ENCODE measurements at regions not wholly inside any gene's neighbourhood (a gene's known extent, or its start where the extent isn't known, plus 50 kb on each side); places are given as distances from the start of the nearest gene placed in this dataset.

GRCh38 chr5:67623078-67623477, 426.5 kb upstream of the CD180 start:
- Histone ChIP-seq H3K9me3 (ENCODE audit: insufficient read depth, low read depth, low read length) (no peaks in the 10 kb centered on the region), H3K9ac (ENCODE audit: low read length) (no peak overlapping the region), H4K20me1 (ENCODE audit: insufficient read depth, low read length) (no peaks in the 10 kb centered on the region), H3K27ac (ENCODE audit: low read depth, low read length) (no peak overlapping the region), H3K4me2 (ENCODE audit: low read length) (no peak overlapping the region), H3K4me1 (ENCODE audit: insufficient read depth, low read length) (no peaks in the 10 kb centered on the region), H3K79me2 (ENCODE audit: insufficient read depth, low read length) (no peaks in the 10 kb centered on the region), H3K4me3 (ENCODE audit: insufficient read depth, low read depth, low read length) (no peak overlapping the region), H3K27me3 (ENCODE audit: insufficient read depth, low read length) (no peaks in the 10 kb centered on the region), H2AFZ (ENCODE audit: low read depth, low read length) (no peak overlapping the region), H3K36me3 (ENCODE audit: insufficient read depth, low read length) (no peaks in the 10 kb centered on the region)
- H3K4me1 Mint-ChIP-seq (ENCODE audit: low read depth, unreplicated experiment): no peaks in the 10 kb centered on the region
- H3K4me3 Mint-ChIP-seq (ENCODE audit: unreplicated experiment): no peak overlapping the region
- H3K27ac Mint-ChIP-seq (ENCODE audit: unreplicated experiment): no peak overlapping the region
- no peak for DNase-seq (ENCODE audit: low read depth)
- FAIRE-seq: no peak
- peaks cover 5% of the 10 kb centered on the region for H3K9me3 Mint-ChIP-seq (ENCODE audit: unreplicated experiment)
- H3K36me3 Mint-ChIP-seq (ENCODE audit: low read depth, unreplicated experiment): no peaks in the 10 kb centered on the region
- no peaks in the 10 kb centered on the region for H3K27me3 Mint-ChIP-seq (ENCODE audit: low read depth, unreplicated experiment)
- TF ChIP-seq CTCF (IDR thresholded peaks at IDR 0.05; ENCODE audit: insufficient read depth, low read depth, low read length) (no peak), EZH2 (IDR thresholded peaks at IDR 0.05; ENCODE audit: insufficient read depth, low read length) (no peak)

- no peak overlapping the region for H3K4me2 ChIP-seq (ENCODE audit: low read length)
- no peak for FAIRE-seq
- no peaks in the 10 kb centered on the region for H3K9me3 ChIP-seq (ENCODE audit: insufficient read depth, low read depth, low read length)
- no peak overlapping the region for H2AFZ ChIP-seq (ENCODE audit: low read depth, low read length)
- no peaks in the 10 kb centered on the region for H3K36me3 ChIP-seq (ENCODE audit: insufficient read depth, low read length)
- no peak overlapping the region for H3K9ac ChIP-seq (ENCODE audit: low read length)
- no peak overlapping the region for H3K27ac ChIP-seq (ENCODE audit: low read depth, low read length)
- no peaks in the 10 kb centered on the region for H3K79me2 ChIP-seq (ENCODE audit: insufficient read depth, low read length)
- no peaks in the 10 kb centered on the region for H3K36me3 Mint-ChIP-seq (ENCODE audit: low read depth, unreplicated experiment)
- no peak overlapping the region for H3K4me3 Mint-ChIP-seq (ENCODE audit: unreplicated experiment)
- H3K27ac Mint-ChIP-seq (ENCODE audit: unreplicated experiment): no peak overlapping the region
- H3K9me3 Mint-ChIP-seq (ENCODE audit: unreplicated experiment): no peaks in the 10 kb centered on the region
- H3K4me1 Mint-ChIP-seq (ENCODE audit: low read depth, unreplicated experiment): no peaks in the 10 kb centered on the region
- no peaks in the 10 kb centered on the region for H4K20me1 ChIP-seq (ENCODE audit: insufficient read depth, low read length)
- no peaks in the 10 kb centered on the region for H3K4me1 ChIP-seq (ENCODE audit: insufficient read depth, low read length)
- no peak for DNase-seq (ENCODE audit: low read depth)
- H3K4me3 ChIP-seq (ENCODE audit: insufficient read depth, low read depth, low read length): no peak overlapping the region
- no peak for TF ChIP-seq CTCF (IDR thresholded peaks at IDR 0.05; ENCODE audit: insufficient read depth, low read depth, low read length)
- no peak for TF ChIP-seq EZH2 (IDR thresholded peaks at IDR 0.05; ENCODE audit: insufficient read depth, low read length)
- no peaks in the 10 kb centered on the region for H3K27me3 Mint-ChIP-seq (ENCODE audit: low read depth, unreplicated experiment)
- H3K27me3 ChIP-seq (ENCODE audit: insufficient read depth, low read length): no peaks in the 10 kb centered on the region
These were observed 424.1 kb upstream of the CD180 start for GRCh38 chr5:67620424-67621397.

GRCh38 chr5:67619636-67620035, 423.0 kb upstream of the CD180 start:
- Histone ChIP-seq H3K4me3 (ENCODE audit: insufficient read depth, low read depth, low read length) (no peak overlapping the region), H4K20me1 (ENCODE audit: insufficient read depth, low read length) (no peaks in the 10 kb centered on the region), H3K27ac (ENCODE audit: low read depth, low read length) (no peak overlapping the region), H3K79me2 (ENCODE audit: insufficient read depth, low read length) (no peaks in the 10 kb centered on the region), H2AFZ (ENCODE audit: low read depth, low read length) (no peak overlapping the region), H3K27me3 (ENCODE audit: insufficient read depth, low read length) (no peaks in the 10 kb centered on the region), H3K9me3 (ENCODE audit: insufficient read depth, low read depth, low read length) (no peaks in the 10 kb centered on the region), H3K4me2 (ENCODE audit: low read length) (no peak overlapping the region), H3K4me1 (ENCODE audit: insufficient read depth, low read length) (no peaks in the 10 kb centered on the region), H3K9ac (ENCODE audit: low read length) (no peak overlapping the region), H3K36me3 (ENCODE audit: insufficient read depth, low read length) (no peaks in the 10 kb centered on the region)
- Mint-ChIP-seq H3K36me3 (ENCODE audit: low read depth, unreplicated experiment) (no peaks in the 10 kb centered on the region), H3K9me3 (ENCODE audit: unreplicated experiment) (no peaks in the 10 kb centered on the region), H3K4me3 (ENCODE audit: unreplicated experiment) (no peak overlapping the region), H3K4me1 (ENCODE audit: low read depth, unreplicated experiment) (no peaks in the 10 kb centered on the region), H3K27ac (ENCODE audit: unreplicated experiment) (no peak overlapping the region), H3K27me3 (ENCODE audit: low read depth, unreplicated experiment) (no peaks in the 10 kb centered on the region)
- no peak for DNase-seq (ENCODE audit: low read depth)
- no peak for FAIRE-seq
- no peak for TF ChIP-seq EZH2 (IDR thresholded peaks at IDR 0.05; ENCODE audit: insufficient read depth, low read length)
- TF ChIP-seq CTCF (IDR thresholded peaks at IDR 0.05; ENCODE audit: insufficient read depth, low read depth, low read length): no peak

Data from astrocyte (in vitro differentiated cells and primary cell).